GM21528 (cell line): ENCODE measurements at regions not wholly inside any gene's neighbourhood (a gene's known extent, or its start where the extent isn't known, plus 50 kb on each side); places are given as distances from the start of the nearest gene placed in this dataset.

Experiments used
- ATAC-seq: cut with Tn5 transposase; IDR thresholded peaks from one replicate; pipeline ENCODE4 v1.9.1; 2021; ENCODE audit warnings: mild to moderate bottlenecking, moderate library complexity; ENCODE audit not compliant: unreplicated experiment, low FRiP score

DNA sequence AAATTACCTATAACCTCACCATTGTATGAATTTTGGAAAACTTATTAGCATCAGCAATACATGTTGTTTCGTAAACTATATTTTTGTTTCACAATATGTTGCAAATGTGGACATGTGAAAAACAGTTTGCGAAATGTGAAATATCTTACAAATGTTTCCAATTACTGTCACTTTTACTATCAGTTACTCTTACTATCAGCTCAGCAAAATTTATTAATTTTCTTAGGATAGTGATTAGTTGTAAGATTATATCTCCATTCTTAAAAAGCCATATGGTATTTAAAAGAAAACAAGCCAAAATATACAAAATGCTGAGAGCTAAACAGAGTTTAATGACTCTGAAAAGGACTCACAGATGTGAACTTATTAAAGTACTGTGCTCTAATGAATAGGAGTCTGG is 111.9 kb upstream of the LPAR1 start:
- ATAC-seq = no peak

DNA sequence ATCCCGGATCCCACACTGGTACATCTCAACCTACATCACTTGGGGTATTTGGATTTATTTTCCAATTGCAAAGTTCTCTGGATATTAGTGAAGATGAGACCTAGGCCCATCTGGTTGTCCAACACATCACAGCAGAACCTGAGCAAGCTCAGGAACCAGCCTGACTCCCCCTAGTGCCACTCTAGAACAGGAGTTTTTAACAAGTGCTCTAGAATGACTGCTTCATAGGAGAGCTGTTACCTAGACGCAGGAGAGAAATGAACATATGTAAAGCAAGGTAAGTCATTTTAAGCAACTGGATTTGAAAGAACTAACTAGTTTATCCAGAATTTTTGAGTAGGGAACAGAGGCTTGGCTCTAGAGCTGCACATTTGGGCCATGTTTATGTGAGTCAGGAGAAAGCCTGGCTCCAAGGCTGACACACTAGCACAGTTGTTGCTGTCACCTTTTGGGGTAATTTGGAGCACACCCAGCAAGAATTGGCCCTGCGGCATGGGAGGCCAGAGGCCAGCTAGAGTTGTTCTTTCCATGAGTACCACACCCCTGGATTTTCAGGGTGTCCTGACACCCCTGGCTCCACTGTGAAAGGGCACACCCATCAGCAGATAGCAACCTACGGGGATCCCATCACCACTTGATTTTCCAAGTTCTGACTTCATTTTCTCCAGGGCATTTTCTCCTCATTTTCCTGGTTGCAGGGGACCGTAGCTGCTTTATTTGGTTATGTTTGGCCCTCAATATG is 110.9 kb upstream of the LPAR1 start:
- no peak for ATAC-seq

DNA sequence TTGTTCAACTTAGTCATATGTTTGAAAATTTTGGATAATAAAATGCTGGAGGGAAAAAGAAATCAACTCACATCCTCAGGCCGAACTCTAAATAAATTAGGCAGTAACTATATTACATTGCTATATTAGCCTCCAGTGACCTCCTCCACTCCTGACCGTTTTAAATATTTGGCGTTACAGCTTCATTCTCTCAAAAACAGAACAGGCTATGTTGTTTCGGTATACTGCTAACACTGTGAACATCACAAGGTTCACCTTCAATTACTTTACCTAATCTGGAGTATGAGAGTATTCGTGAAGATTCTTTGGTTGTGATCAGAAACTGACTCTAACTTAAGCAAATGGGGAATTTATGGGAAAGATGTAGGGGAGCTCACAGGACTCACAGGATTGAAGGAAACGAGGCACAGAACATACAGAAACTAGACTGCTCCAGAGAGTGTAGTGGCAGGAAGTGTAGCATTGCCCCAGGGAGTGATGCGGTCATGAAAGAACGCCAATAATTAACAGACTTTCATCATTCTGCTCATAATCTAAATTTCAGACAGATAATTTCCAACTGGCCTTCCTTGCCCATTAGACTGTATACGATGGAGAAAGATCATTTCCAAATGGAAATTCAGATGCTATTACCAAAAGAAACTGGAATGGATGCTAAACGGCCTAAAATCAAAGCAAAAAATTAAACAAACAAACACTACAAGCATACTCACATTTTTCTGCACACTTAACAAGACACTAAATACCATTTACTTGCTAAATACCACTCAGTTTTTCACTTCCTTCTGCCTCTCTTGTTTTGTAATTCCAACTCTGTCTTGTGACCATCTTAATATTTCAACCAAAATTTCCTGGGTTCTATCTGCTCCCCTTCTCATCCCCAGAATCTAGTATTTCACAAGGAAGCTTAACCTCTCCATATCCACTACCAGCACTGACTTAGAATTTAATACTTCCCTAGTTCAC is 110.1 kb upstream of the LPAR1 start:
- ATAC-seq = peak; percentile 71

- ATAC-seq = no peak
These were observed 108.8 kb upstream of the LPAR1 start for GRCh38 chr9:111147041-111147440.

- ATAC-seq = no peak
These were observed 106.5 kb upstream of the LPAR1 start for GRCh38 chr9:111144741-111145140.

- no peak for ATAC-seq
These were observed 97.9 kb upstream of the LPAR1 start for GRCh38 chr9:111136180-111136579.

- no peak for ATAC-seq
These were observed 92.9 kb upstream of the LPAR1 start for GRCh38 chr9:111131211-111131610.

DNA sequence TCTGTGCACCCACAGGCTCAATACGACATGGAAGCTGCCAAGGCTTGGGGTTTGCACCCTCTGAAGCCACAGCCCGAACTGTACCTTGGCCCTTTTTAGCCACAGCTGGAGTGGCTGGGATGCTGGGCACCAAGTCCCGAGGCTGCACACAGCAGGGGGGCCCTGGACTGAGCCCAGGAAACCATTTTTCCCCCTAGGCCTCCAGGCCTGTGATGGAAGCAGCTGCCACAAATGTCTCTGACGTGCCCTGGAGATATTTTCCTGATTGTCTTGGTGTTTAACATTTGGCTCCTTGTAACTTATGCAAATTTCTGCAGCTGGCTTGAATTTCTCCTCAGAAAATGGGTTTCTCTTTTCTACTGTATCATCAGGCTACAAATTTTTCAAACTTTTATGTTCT is 82.3 kb upstream of the LPAR1 start:
- no peak for ATAC-seq

DNA sequence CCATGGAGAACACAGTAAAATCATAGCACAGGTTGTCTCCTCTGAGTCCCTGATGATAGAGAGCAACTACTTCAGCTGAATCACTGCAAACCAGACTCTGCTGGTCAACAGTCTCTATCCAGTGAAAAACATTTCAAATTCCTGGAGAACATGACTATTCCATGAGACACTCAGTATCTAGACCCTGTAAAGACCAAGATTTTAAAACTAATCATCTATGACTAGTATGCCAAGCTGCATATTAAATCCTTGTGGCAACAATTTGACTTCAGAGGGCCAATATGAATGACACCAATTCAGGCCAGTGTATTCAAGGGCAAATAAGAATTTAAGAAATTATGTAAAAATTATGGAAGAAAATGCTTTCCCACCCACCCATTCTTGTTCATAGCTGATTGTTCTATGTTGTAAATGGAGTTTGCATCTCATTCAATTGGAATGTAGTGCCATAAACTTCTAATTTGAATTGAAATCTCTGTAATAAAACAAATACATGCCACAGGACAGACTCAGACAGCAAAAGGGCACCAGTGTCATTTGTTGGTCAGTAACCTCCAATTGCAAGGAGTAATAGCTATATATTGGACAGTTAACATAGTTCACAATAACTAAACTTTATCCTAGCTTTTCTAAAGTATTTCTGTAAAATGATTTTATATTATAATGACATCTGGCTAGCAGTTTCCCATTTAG is 80.1 kb upstream of the LPAR1 start:
- no peak for ATAC-seq

- ATAC-seq = no peak
These were observed 76.2 kb upstream of the LPAR1 start for GRCh38 chr9:111114486-111114885.

DNA sequence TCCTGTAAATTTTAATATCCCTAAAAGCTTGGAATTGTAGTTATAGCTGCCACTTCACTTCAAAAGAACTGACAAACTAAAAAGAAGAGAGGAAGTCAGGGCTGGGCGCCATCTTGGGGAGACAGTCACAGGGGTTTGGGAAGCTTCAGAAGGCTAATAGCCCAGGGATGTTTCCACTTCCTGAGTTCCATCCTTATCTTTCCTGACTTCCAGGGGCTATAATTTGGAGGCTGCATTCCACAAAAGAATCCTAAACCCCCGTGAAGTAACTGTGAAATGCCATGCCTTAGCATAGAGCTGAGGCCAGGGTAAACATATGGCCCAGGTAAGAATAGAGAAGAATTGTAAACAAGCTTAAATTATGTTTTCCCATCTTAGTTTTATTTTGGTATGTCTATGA is 75.4 kb upstream of the LPAR1 start:
- no peak for ATAC-seq

- ATAC-seq = no peak
These were observed 72.5 kb upstream of the LPAR1 start for GRCh38 chr9:111110805-111111204.

- no peak for ATAC-seq
These were observed 70.7 kb upstream of the LPAR1 start for GRCh38 chr9:111108946-111109345.

GRCh38 chr9:111107141-111107540 is 68.9 kb upstream of the LPAR1 start:
- no peak for ATAC-seq

DNA sequence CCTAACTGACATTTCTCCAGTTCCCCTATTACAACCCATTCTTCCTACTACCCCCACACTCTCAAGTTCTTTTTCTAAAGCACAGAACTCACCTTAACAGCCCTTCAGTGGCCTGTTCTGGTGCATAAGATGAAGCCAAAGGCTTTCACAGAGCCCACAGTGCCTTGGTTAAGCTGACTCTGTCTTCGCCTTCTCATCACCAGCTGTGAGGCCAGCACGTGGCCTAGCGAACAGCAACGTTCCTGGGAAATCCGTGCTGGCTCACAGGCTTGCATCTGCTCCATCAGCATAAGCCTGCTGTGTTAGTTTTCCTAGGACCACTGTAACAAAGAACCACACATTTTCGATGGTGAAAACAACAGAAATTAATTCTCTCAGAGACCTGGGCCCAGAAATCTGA is 67.9 kb upstream of the LPAR1 start:
- ATAC-seq = no peak

- no peak for ATAC-seq
These were observed 64.7 kb upstream of the LPAR1 start for GRCh38 chr9:111102793-111103464.

DNA sequence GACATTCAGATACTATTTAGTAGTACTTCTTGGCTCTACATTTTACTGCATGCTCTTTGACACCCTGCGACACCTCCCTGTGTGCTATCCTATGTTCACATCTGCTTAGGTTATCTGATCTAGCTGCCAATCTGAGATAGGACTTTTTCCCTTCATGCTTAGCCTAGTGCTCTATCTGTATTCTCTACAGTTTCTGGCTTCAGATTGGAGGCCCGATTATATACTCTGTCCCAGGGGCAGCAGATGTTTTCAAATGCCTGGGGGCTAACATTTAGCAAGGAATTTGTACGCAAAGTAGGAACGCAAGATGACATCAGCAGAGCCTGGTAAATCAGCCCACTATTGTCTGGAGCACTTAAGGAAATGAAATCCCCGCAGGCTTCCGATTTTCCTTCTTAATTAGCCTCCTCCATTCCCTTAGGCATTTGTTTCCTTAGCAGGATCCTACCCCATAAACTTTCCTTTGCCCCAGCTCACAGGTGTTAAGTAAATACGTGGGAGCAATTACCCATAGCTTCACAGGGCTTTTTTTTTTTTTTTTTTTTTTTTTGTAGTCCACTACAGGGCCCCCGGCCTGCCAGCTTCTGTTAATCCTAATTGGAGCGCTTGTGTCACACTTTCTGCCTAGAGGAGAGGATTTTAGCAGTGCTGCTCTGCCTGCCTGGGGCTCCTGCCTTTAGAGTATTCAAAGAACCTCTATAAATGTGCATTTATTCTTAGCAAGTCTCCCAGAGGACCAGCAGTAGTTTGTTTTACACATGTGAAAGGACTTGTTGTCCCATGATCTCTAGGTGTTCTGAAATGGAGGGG is 61.1 kb upstream of the LPAR1 start:
- no peak for ATAC-seq

GRCh38 chr9:111098093-111098492 is 59.8 kb upstream of the LPAR1 start:
- no peak for ATAC-seq

- no peak for ATAC-seq
These were observed 57.8 kb upstream of the LPAR1 start for GRCh38 chr9:111096051-111096450.

DNA sequence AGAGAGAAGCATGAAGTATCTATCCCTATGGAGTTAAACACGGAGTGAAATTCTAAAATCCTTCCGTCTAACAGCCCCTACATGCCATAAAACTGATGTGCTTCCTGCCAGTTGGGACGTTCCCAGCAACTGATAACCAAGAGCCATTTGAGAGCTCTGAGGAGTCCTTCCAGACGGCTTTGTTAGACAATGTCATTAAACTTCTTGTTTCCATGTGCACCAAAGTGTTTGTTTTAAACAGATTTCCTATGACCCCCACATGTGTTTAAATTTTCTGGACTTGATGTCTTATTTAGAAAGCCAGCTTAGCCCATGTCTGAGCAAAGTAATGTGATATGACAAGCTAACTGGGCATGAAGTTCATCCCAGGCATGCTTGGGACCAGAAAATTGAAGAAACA is 57.2 kb upstream of the LPAR1 start:
- ATAC-seq = no peak
